ENCODE measurements at regions not wholly inside any gene's neighbourhood (a gene's known extent, or its start where the extent isn't known, plus 50 kb on each side); places are given as distances from the start of the nearest gene placed in this dataset.

GRCh38 chr4:97498875-97499274, 644.4 kb downstream of the STPG2 start:
- H3K4me3 ChIP-seq (ENCODE audit: insufficient read depth, low read depth, low read length), result no peak overlapping the region
- no peaks in the 10 kb centered on the region for H3K79me1 ChIP-seq (ENCODE audit: low read depth in 1 of 2, low read length in 2 of 2)
- no peak overlapping the region for H2BK20ac ChIP-seq (ENCODE audit: low read depth, low read length)
- no CpG with 5 or more reads among the region's 3 CpGs for WGBS, 2 experiments (ENCODE audit: extremely low coverage in 2 of 2, insufficient read length in 1 of 2)
- no peaks in the 10 kb centered on the region for H3K4me1 ChIP-seq (ENCODE audit: control insufficient read depth, insufficient read depth, low read length)
- no peaks in the 10 kb centered on the region for H3K27me3 ChIP-seq (ENCODE audit: control insufficient read depth, insufficient read depth, low read length)
- no peak overlapping the region for H2AFZ ChIP-seq (replicated peaks; ENCODE audit: low read length, poor library complexity)
- no peak overlapping the region for H3K4ac ChIP-seq (ENCODE audit: low read depth, low read length)
- no peaks in the 10 kb centered on the region; the same call in none of the 2 replicates for H3K9me3 ChIP-seq (ENCODE audit: control insufficient read depth, insufficient read depth, low read length)
- H2AK5ac ChIP-seq (ENCODE audit: low read depth, low read length), result no peak overlapping the region
- CTCF ChIA-PET, result no interaction called here
- POLR2A ChIA-PET (ENCODE audit: unreplicated experiment), result no interaction called here
- no peak overlapping the region for H3K27ac ChIP-seq (ENCODE audit: insufficient read depth, low read length)
- H3K9me1 ChIP-seq (ENCODE audit: insufficient read depth, low read length), result no peaks in the 10 kb centered on the region
- dilution Hi-C loops (cut with HindIII; ENCODE audit: low sequenced_read_pairs, unreplicated experiment), result no loop called here
- H3K4me2 ChIP-seq (ENCODE audit: low read depth, low read length), result no peak overlapping the region
- H2BK120ac ChIP-seq (ENCODE audit: low read depth, low read length), result no peak overlapping the region
- H2AK9ac ChIP-seq (replicated peaks; ENCODE audit: low read depth, low read length, poor library complexity), result no peak overlapping the region
- no peak for DNase-seq
- no peak overlapping the region for H3K9ac ChIP-seq (ENCODE audit: low read depth, low read length)
- H3K18ac ChIP-seq (ENCODE audit: low read depth, low read length), result no peak overlapping the region
- no peak for TF ChIP-seq MXI1 (IDR thresholded peaks at IDR 0.05; ENCODE audit: borderline replicate concordance, low read depth, low read length)
- TF ChIP-seq RFX5 (IDR thresholded peaks at IDR 0.05; ENCODE audit: low read depth, low read length), result no peak
- no peak for TF ChIP-seq NFE2L2 (IDR thresholded peaks at IDR 0.05; ENCODE audit: low read depth, low read length)
- no peak for TF ChIP-seq CTCF (conservative IDR thresholded peaks at IDR 0.05; ENCODE audit: low read depth, low read length)
- TF ChIP-seq POLR2A (IDR thresholded peaks at IDR 0.05; ENCODE audit: low read depth, low read length), result no peak
- TF ChIP-seq ELK1 (IDR thresholded peaks at IDR 0.05; ENCODE audit: borderline replicate concordance, low read depth, low read length), result no peak
- no peak for TF ChIP-seq BHLHE40 (IDR thresholded peaks at IDR 0.05; ENCODE audit: low read depth, low read length)
- TF ChIP-seq MAFK (IDR thresholded peaks at IDR 0.05; ENCODE audit: low read depth, low read length), result no peak
- TF ChIP-seq CEBPB (IDR thresholded peaks at IDR 0.05; ENCODE audit: low read depth, low read length), result no peak
- TF ChIP-seq RAD21 (IDR thresholded peaks at IDR 0.05; ENCODE audit: low read length), result no peak
- TF ChIP-seq SMC3 (IDR thresholded peaks at IDR 0.05; ENCODE audit: low read depth, low read length), result no peak
- TF ChIP-seq FOS (IDR thresholded peaks at IDR 0.05; ENCODE audit: low read depth, low read length), result no peak
- no peak for TF ChIP-seq MAZ (IDR thresholded peaks at IDR 0.05; ENCODE audit: borderline replicate concordance, low read depth, low read length)
- no peak for TF ChIP-seq USF2 (IDR thresholded peaks at IDR 0.05; ENCODE audit: low read depth, low read length)
- no peak for TF ChIP-seq CHD1 (IDR thresholded peaks at IDR 0.05; ENCODE audit: low read depth, low read length)
- in situ Hi-C loops (cut with MboI; ENCODE audit: low sequenced_read_pairs), result no loop called here
- no peak overlapping the region for H3K56ac ChIP-seq (ENCODE audit: extremely low read depth, insufficient read depth, low read length)
- no peaks in the 10 kb centered on the region for H4K20me1 ChIP-seq (ENCODE audit: insufficient read depth, low read length)
- intact Hi-C loops (cut with micrococcal nuclease), result no loop called here
- H4K5ac ChIP-seq (ENCODE audit: low read depth, low read length), result no peak overlapping the region
- no peak for ATAC-seq (ENCODE audit: low read depth)
- no peak overlapping the region for H2BK5ac ChIP-seq (ENCODE audit: low read depth, low read length, poor library complexity, severe bottlenecking)
- H4K8ac ChIP-seq (ENCODE audit: low read depth in 2 of 2, low read length in 2 of 2), result no peak overlapping the region
- H3K36me3 ChIP-seq (ENCODE audit: control insufficient read depth, insufficient read depth, low read length), result no peaks in the 10 kb centered on the region
- BruUV-seq (replicated peaks), result no TSS peak
- H4K91ac ChIP-seq (ENCODE audit: insufficient read depth, low read depth, low read length), result no peak overlapping the region
- no peak overlapping the region for H3K23ac ChIP-seq (ENCODE audit: low read depth, low read length)
- H3K14ac ChIP-seq (replicated peaks; ENCODE audit: low read depth, low read length), result no peak overlapping the region
- H2BK15ac ChIP-seq (ENCODE audit: low read depth, low read length), result no peak overlapping the region
